Fibroblast of lung (primary cell): ENCODE measurements at regions not wholly inside any gene's neighbourhood (a gene's known extent, or its start where the extent isn't known, plus 50 kb on each side); places are given as distances from the start of the nearest gene placed in this dataset.

ENCODE experiments used
- DNase-seq, 2 donors: peaks; one replicate each; pipeline versions ENCODE4 v3.0.0 to v3.0.0-alpha.2; 2010; ENCODE audit warnings: low read depth in 2 of 2
- H2AFZ ChIP-seq: 2 replicates; pipeline ENCODE4 v1.5.1; 2012; ENCODE audit warnings: low read length, control low read depth, inconsistent platforms
- H3K27ac ChIP-seq: 2 replicates; pipeline ENCODE4 v1.5.1; 2011; ENCODE audit warnings: low read length, control low read depth; ENCODE audit not compliant: insufficient read depth
- H3K27me3 ChIP-seq: 2 replicates; pipeline ENCODE4 v1.5.1; 2011; ENCODE audit warnings: mild to moderate bottlenecking, low read length; ENCODE audit not compliant: control insufficient read depth, insufficient read depth
- H3K36me3 ChIP-seq: 2 replicates; pipeline ENCODE4 v1.5.1; 2011; ENCODE audit warnings: low read length; ENCODE audit not compliant: control insufficient read depth, insufficient read depth
- H3K4me1 ChIP-seq: 2 replicates; pipeline ENCODE4 v1.5.1; 2011; ENCODE audit warnings: low read length; ENCODE audit not compliant: control insufficient read depth, insufficient read depth; ENCODE audit errors: extremely low read depth
- H3K4me2 ChIP-seq: 2 replicates; pipeline ENCODE4 v1.5.1; 2011; ENCODE audit warnings: low read length, control low read depth; ENCODE audit not compliant: insufficient read depth; ENCODE audit errors: extremely low read depth
- H3K4me3 ChIP-seq, 4 experiments: fragments of 200-600 bp in 1 of 4; sonication (generic) in 1 of 4; replicated peaks in 1 of 4; 2 replicates each; pipeline ENCODE4 v1.5.1; 2011 to 2016; ENCODE audit warnings: low read length in 4 of 4, low read depth in 3 of 4, mild to moderate bottlenecking in 3 of 4, control low read depth in 2 of 4, inconsistent platforms in 1 of 4, mixed read lengths in 1 of 4; ENCODE audit not compliant: insufficient read depth in 1 of 4; ENCODE audit errors: control extremely low read depth in 1 of 4
- H3K79me2 ChIP-seq: 2 replicates; pipeline ENCODE4 v1.5.1; 2012; ENCODE audit warnings: mild to moderate bottlenecking, low read length, inconsistent platforms; ENCODE audit not compliant: control insufficient read depth, insufficient read depth
- H3K9ac ChIP-seq: 2 replicates; pipeline ENCODE4 v1.5.1; 2011; ENCODE audit warnings: mild to moderate bottlenecking, low read length, control low read depth; ENCODE audit not compliant: insufficient read depth
- H3K9me3 ChIP-seq: 2 replicates; pipeline ENCODE4 v1.5.1; 2012; ENCODE audit warnings: low read depth, low read length; ENCODE audit not compliant: control insufficient read depth, insufficient read depth
- H4K20me1 ChIP-seq: 2 replicates; pipeline ENCODE4 v1.5.1; 2011; ENCODE audit warnings: low read length; ENCODE audit not compliant: control insufficient read depth, insufficient read depth; ENCODE audit errors: extremely low read depth
- EZH2 ChIP-seq: IDR thresholded peaks from 2 replicates; pipeline ENCODE4 v1.5.1; 2012; ENCODE audit warnings: low read length, control low read depth, mild to moderate bottlenecking; ENCODE audit errors: missing control alignments
- TF ChIP-seq, protein P1 (sequence below), 2 donors: IDR thresholded peaks in 1 of 2; conservative IDR thresholded peaks in 1 of 2; 1 replicate in 1 of 2; 2 replicates in 1 of 2; pipeline ENCODE4 v1.5.1; 2011 to 2012; ENCODE audit warnings: low read length in 2 of 2, control low read depth in 1 of 2, inconsistent platforms in 1 of 2, low read depth in 1 of 2, mild to moderate bottlenecking in 1 of 2

- TF ChIP-seq, protein P1, sequence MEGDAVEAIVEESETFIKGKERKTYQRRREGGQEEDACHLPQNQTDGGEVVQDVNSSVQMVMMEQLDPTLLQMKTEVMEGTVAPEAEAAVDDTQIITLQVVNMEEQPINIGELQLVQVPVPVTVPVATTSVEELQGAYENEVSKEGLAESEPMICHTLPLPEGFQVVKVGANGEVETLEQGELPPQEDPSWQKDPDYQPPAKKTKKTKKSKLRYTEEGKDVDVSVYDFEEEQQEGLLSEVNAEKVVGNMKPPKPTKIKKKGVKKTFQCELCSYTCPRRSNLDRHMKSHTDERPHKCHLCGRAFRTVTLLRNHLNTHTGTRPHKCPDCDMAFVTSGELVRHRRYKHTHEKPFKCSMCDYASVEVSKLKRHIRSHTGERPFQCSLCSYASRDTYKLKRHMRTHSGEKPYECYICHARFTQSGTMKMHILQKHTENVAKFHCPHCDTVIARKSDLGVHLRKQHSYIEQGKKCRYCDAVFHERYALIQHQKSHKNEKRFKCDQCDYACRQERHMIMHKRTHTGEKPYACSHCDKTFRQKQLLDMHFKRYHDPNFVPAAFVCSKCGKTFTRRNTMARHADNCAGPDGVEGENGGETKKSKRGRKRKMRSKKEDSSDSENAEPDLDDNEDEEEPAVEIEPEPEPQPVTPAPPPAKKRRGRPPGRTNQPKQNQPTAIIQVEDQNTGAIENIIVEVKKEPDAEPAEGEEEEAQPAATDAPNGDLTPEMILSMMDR (conservative IDR thresholded peaks at IDR 0.05 in 1 of 2, IDR thresholded peaks at IDR 0.05 in 1 of 2; ENCODE audit: low read depth in 1 of 2, low read length in 2 of 2) = no peak
- no peak for TF ChIP-seq EZH2
Measured at GRCh38 chr5:1995491-1995890, 112.8 kb upstream of the IRX4 start.

DNA sequence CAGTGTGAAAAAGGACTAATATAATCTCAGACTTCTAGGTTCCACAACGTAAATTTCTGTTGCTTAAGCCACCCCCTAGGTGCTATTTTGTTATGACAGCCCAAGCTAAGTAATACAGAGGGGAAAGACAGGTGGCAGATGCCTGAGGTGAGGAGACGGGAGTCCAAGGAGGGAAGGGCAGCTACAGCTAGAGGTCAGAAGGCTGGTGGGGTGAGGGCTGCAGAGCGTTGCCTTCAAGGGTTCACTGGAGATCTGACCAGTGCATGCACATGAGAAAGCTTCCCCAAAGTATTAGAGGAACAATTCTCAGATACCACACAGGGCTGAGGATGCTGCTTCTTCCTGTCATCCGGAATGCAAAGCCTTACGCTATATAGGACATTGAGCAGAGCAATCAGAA, 104.7 kb upstream of the IRX4 start:
- DNase-seq = no peak
- Histone ChIP-seq H3K9me3 (no peaks in the 10 kb centered on the region), H3K4me1 (no peaks in the 10 kb centered on the region), H3K36me3 (no peaks in the 10 kb centered on the region), H3K79me2 (no peaks in the 10 kb centered on the region), H3K4me2 (no peak overlapping the region), H3K4me3 (no peak overlapping the region), H3K9ac (no peak overlapping the region), H4K20me1 (no peaks in the 10 kb centered on the region), H3K27me3 (no peaks in the 10 kb centered on the region), H2AFZ (no peak overlapping the region), H3K27ac (no peak overlapping the region)
- no peak for TF ChIP-seq EZH2

More at GRCh38 chr5:1995491-1995890, 112.8 kb upstream of the IRX4 start:
- DNase-seq = no peak
- Histone ChIP-seq H3K27ac (no peak overlapping the region), H3K4me3 (no peak overlapping the region), H4K20me1 (no peaks in the 10 kb centered on the region), H3K36me3 (no peaks in the 10 kb centered on the region), H3K79me2 (no peaks in the 10 kb centered on the region), H2AFZ (no peak overlapping the region), H3K9me3 (no peaks in the 10 kb centered on the region), H3K9ac (no peak overlapping the region), H3K27me3 (no peaks in the 10 kb centered on the region), H3K4me1 (no peaks in the 10 kb centered on the region), H3K4me2 (no peak overlapping the region)

- Histone ChIP-seq H3K27me3 (no peaks in the 10 kb centered on the region), H2AFZ (no peak overlapping the region), H3K27ac (no peak overlapping the region), H3K9me3 (no peaks in the 10 kb centered on the region), H3K4me2 (no peak overlapping the region), H4K20me1 (no peaks in the 10 kb centered on the region), H3K36me3 (no peaks in the 10 kb centered on the region), H3K4me3 (no peak overlapping the region), H3K4me1 (no peaks in the 10 kb centered on the region), H3K9ac (no peak overlapping the region), H3K79me2 (no peaks in the 10 kb centered on the region)
- DNase-seq = no peak
- TF ChIP-seq, protein P1 (conservative IDR thresholded peaks at IDR 0.05 in 1 of 2, IDR thresholded peaks at IDR 0.05 in 1 of 2; ENCODE audit: low read depth in 1 of 2, low read length in 2 of 2) = no peak
- no peak for TF ChIP-seq EZH2
Measured at GRCh38 chr5:1985781-1986180, 103.1 kb upstream of the IRX4 start.
